ENCODE measurements at regions not wholly inside any gene's neighbourhood (a gene's known extent, or its start where the extent isn't known, plus 50 kb on each side); places are given as distances from the start of the nearest gene placed in this dataset.

GRCh38 chr14:29392287-29392686 lies 535.4 kb downstream of the PRKD1 start:
- no peak for DNase-seq
- Histone ChIP-seq H3K23ac (ENCODE audit: insufficient read length, low read depth, low read length) (no peak overlapping the region), H3K9me3 (ENCODE audit: control insufficient read depth, low read depth, low read length) (no peaks in the 10 kb centered on the region), H4K91ac (ENCODE audit: insufficient read length, low read depth, low read length) (no peak overlapping the region), H3K56ac (ENCODE audit: insufficient read length, low read depth, low read length) (no peak overlapping the region), H3K14ac (ENCODE audit: insufficient read depth, low read length) (no peak overlapping the region), H4K5ac (ENCODE audit: insufficient read length, low read depth, low read length) (no peak overlapping the region), H2BK12ac (ENCODE audit: insufficient read length, low read depth, low read length) (no peak overlapping the region), H2BK5ac (ENCODE audit: insufficient read length, low read length) (no peak overlapping the region), H4K8ac (replicated peaks; ENCODE audit: insufficient read length, low read depth, low read length) (no peak overlapping the region), H3K4me1 (ENCODE audit: insufficient read depth, low read length) (no peaks in the 10 kb centered on the region), H2BK20ac (ENCODE audit: low read depth, low read length, poor library complexity, severe bottlenecking) (no peak overlapping the region), H3T11ph (ENCODE audit: low read length) (no peak overlapping the region), H2BK120ac (ENCODE audit: low read depth, low read length, poor library complexity, severe bottlenecking) (no peak overlapping the region), H3K79me2 (ENCODE audit: insufficient read depth, low read length) (no peaks in the 10 kb centered on the region), H3K27me3 (ENCODE audit: insufficient read depth, low read length) (no peaks in the 10 kb centered on the region), H3K18ac (ENCODE audit: insufficient read length, low read depth, low read length) (no peak overlapping the region), H3K27ac (ENCODE audit: insufficient read length, low read depth, low read length) (no peak overlapping the region), H2AK5ac (ENCODE audit: insufficient read length, low read length) (no peak overlapping the region), H3K23me2 (ENCODE audit: insufficient read length, low read depth, low read length, poor library complexity, severe bottlenecking) (no peaks in the 10 kb centered on the region), H3K4ac (ENCODE audit: low read depth, low read length) (no peak overlapping the region), H2BK15ac (ENCODE audit: low read depth, low read length) (no peak overlapping the region), H3K9ac (ENCODE audit: extremely low read depth, insufficient read length, low read length) (no peak overlapping the region), H2AFZ (ENCODE audit: low read length) (no peak overlapping the region), H3K4me2 (ENCODE audit: insufficient read depth, insufficient read length, low read length) (no peak overlapping the region), H3K79me1 (ENCODE audit: insufficient read depth, low read depth, low read length, poor library complexity, severe bottlenecking) (no peaks in the 10 kb centered on the region), H4K20me1 (ENCODE audit: control insufficient read depth, insufficient read depth, insufficient read length) (no peaks in the 10 kb centered on the region)
- no peak overlapping the region for H3K27ac Mint-ChIP-seq
- H3K27me3 Mint-ChIP-seq (ENCODE audit: low read depth): peaks cover 3% of the 10 kb centered on the region; the same call in 1 of the 2 replicates
- WGBS (ENCODE audit: extremely low coverage, insufficient read length, low lambda C conversion rate): no CpG with 5 or more reads among the region's 3 CpGs
- no peak for TF ChIP-seq CTCF (conservative IDR thresholded peaks at IDR 0.05)
- peaks cover 0 to 13% of the 10 kb centered on the region in 2 experiments; a peak in 2 of 4 replicates for H3K4me1 Mint-ChIP-seq
- H3K4me3 Mint-ChIP-seq: no peak overlapping the region
- peaks cover 0 to 5% (median 0%) of the 10 kb centered on the region in 3 experiments; a peak in 2 of 7 replicates for H3K36me3 Mint-ChIP-seq (ENCODE audit: insufficient read depth in 1 of 3, low read depth in 3 of 3)
- no peaks in the 10 kb centered on the region for H3K9me3 Mint-ChIP-seq

All from H9 (cell line).